ENCODE measurements at regions not wholly inside any gene's neighbourhood (a gene's known extent, or its start where the extent isn't known, plus 50 kb on each side); places are given as distances from the start of the nearest gene placed in this dataset.
A peak's percentile ranks its signal among the peaks of the same experiment; 100 is the strongest.
"Not testable (repeated sequence)": the region's sequence is repeated elsewhere in the genome, so short reads cannot be mapped to it uniquely, and the experiment has no call there.

- H3K4me3 ChIP-seq: no peak overlapping the region
- H3K27me3 ChIP-seq: no peaks in the 10 kb centered on the region
- no peak for DNase-seq
- WGBS, 2 donors: 39 to 58% methylated on average over 4 of the region's 4 CpGs
- no peaks in the 10 kb centered on the region for H3K36me3 ChIP-seq
- H3K4me1 ChIP-seq: no peaks in the 10 kb centered on the region
- intact Hi-C loops (cut with DNase I): no loop called here
- H3K27ac ChIP-seq: no peak overlapping the region
- TF ChIP-seq CTCF (IDR thresholded peaks at IDR 0.05) (no peak), POLR2A (IDR thresholded peaks at IDR 0.05) (no peak)
- H3K9me3 ChIP-seq: no peaks in the 10 kb centered on the region
These were observed 138.3 kb upstream of the PALS2 start for GRCh38 chr7:24434972-24435371.

GRCh38 chr7:24436131-24436920, 136.9 kb upstream of the PALS2 start:
- H3K4me3 ChIP-seq: no peak overlapping the region
- WGBS, 2 donors: 73 to 90% methylated on average over 2 of the region's 2 CpGs
- no peaks in the 10 kb centered on the region for H3K27me3 ChIP-seq
- no peaks in the 10 kb centered on the region for H3K36me3 ChIP-seq
- intact Hi-C loops (cut with DNase I): no loop called here
- no peak overlapping the region for H3K27ac ChIP-seq
- H3K9me3 ChIP-seq: no peaks in the 10 kb centered on the region
- no peaks in the 10 kb centered on the region for H3K4me1 ChIP-seq
- TF ChIP-seq POLR2A (IDR thresholded peaks at IDR 0.05) (no peak), CTCF (IDR thresholded peaks at IDR 0.05) (no peak)
- DNase-seq: no peak

GRCh38 chr7:24438232-24438631, 135.0 kb upstream of the PALS2 start:
- H3K9me3 ChIP-seq: no peaks in the 10 kb centered on the region
- no peak overlapping the region for H3K4me3 ChIP-seq
- no peak for TF ChIP-seq POLR2A (IDR thresholded peaks at IDR 0.05)
- no peak for TF ChIP-seq CTCF (IDR thresholded peaks at IDR 0.05)
- no peaks in the 10 kb centered on the region for H3K36me3 ChIP-seq
- intact Hi-C loops (cut with DNase I): no loop called here
- DNase-seq: no peak
- H3K27me3 ChIP-seq: no peaks in the 10 kb centered on the region
- no peak overlapping the region for H3K27ac ChIP-seq
- H3K4me1 ChIP-seq: no peaks in the 10 kb centered on the region

- H3K4me3 ChIP-seq; H3K27ac ChIP-seq; H3K4me1 ChIP-seq; DNase-seq; H3K27me3 ChIP-seq; intact Hi-C loops (cut with DNase I); H3K9me3 ChIP-seq; H3K36me3 ChIP-seq: not testable (repeated sequence)
- 40 to 44% methylated on average over 3 of the region's 3 CpGs for WGBS, 2 donors
- TF ChIP-seq CTCF (IDR thresholded peaks at IDR 0.05): peak in 1 of 6 experiments; percentile 40
These were observed 134.1 kb upstream of the PALS2 start for GRCh38 chr7:24439104-24439503.

GRCh38 chr7:24440892-24441291, 132.4 kb upstream of the PALS2 start:
- TF ChIP-seq POLR2A (IDR thresholded peaks at IDR 0.05) (no peak), CTCF (IDR thresholded peaks at IDR 0.05) (no peak)
- WGBS, 2 donors: 57 to 58% methylated on average over 3 of the region's 3 CpGs
- H3K9me3 ChIP-seq: no peaks in the 10 kb centered on the region
- H3K27ac ChIP-seq: no peak overlapping the region
- no peaks in the 10 kb centered on the region for H3K4me1 ChIP-seq
- H3K27me3 ChIP-seq: no peaks in the 10 kb centered on the region
- no peak overlapping the region for H3K4me3 ChIP-seq
- no peak for DNase-seq
- intact Hi-C loops (cut with DNase I): no loop called here
- no peaks in the 10 kb centered on the region for H3K36me3 ChIP-seq

All from esophagus squamous epithelium (tissue), 5 donors.